Umbilical cord (tissue), 1 donor: ENCODE measurements at regions not wholly inside any gene's neighbourhood (a gene's known extent, or its start where the extent isn't known, plus 50 kb on each side); places are given as distances from the start of the nearest gene placed in this dataset.
"Not testable (repeated sequence)": the region's sequence is repeated elsewhere in the genome, so short reads cannot be mapped to it uniquely, and the experiment has no call there.

Experiments used
- DNase-seq: peaks from one replicate; pipeline ENCODE4 v3.0.0-alpha.2; 2015; ENCODE audit warnings: low spot score

DNA sequence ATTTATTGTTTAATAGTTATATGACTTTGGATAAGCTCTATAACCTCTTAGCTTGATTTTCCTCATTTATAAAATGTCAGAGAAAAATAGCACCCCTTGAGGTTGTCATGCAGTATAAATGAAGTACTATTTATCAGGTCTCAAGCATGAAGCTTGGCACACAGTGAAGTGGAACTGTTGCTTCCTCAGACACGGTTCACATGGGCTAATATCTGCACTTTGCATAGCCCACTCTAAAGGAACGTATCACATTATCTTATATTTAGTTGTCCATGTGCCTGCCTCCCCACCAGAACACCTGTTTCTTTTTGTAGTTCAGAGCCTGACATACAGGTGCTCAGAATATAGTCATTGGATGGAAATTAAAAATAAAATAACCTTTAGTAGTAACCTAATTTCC is 273.7 kb downstream of the SOX2 start:
- no peak for DNase-seq

DNA sequence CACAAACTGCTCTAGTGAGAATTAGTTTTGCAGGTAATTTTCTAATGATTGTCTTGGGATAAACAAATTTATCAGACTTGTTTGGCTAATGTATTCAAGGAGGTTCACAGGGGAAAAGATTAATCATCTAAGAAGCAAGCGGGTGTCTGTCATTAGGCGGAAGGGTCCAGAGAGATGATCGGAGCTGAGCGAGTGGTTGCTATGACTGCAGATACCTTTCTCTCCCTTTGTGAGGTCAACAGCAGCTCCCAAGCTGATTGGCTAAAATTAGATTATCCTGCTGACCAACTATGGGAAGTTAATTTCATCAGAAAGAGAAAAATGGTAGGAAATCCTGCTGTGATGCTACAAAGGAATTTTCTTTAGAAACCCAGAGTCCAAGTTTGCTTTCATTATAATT is 276.0 kb downstream of the SOX2 start:
- no peak for DNase-seq

DNA sequence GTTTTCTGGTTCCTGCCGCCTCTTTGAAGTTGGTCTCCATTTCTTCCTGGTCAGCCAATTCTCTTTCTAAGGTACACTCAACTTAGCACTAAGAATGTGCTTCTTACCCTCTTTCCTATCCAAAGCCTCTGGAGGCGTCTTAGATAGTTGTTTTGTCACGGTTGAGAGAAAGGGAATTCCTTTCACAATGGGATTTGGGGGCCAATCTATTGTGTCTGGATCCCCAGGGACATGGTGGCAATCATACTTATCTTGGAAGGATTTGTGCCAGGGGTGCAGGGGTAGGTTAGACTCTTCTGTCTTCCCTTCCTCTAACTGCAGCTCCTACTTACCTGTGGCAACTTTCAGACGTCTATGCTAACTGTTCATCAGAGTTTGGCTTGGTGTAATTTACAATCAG is 287.1 kb downstream of the SOX2 start:
- DNase-seq, result no peak

DNA sequence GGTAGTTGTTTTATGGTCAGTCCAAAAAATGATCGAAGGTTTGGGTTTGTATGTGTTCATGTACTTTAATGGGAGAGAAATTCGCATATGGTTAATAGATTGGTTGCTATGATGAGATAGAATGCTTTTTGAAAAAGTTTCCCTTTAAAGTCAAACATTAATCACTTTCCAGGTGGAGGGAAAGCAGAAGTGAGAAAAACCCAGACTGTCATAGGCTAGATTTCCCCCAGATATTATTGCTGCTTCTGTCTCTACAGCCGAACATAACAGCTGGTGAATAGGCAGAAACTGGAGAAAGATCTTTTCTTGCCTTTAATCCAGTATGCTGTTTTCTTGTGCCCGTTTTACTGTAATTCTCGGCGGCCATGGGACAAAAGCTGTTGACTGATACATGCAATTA is 287.6 kb downstream of the SOX2 start:
- DNase-seq, result no peak

DNA sequence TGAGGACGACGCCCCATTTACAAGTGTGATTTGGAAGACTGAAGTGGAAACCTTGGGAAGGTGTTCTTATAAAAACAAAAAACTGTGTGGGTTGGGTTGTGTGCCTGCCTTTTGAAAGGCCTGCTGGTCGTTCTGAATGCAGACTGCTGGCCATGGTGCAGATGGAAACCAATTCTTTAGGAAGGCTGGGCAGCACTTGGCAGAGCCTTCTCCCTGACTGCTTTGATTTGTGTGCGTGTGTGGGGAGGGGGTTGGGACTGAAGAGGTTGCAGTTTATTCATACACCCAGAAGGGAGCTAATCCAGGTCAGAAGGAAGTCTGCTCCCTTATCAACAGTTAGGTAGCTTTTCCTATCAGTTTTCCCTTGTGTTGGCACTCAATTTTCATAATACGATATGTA is 288.7 kb downstream of the SOX2 start:
- no peak for DNase-seq

DNA sequence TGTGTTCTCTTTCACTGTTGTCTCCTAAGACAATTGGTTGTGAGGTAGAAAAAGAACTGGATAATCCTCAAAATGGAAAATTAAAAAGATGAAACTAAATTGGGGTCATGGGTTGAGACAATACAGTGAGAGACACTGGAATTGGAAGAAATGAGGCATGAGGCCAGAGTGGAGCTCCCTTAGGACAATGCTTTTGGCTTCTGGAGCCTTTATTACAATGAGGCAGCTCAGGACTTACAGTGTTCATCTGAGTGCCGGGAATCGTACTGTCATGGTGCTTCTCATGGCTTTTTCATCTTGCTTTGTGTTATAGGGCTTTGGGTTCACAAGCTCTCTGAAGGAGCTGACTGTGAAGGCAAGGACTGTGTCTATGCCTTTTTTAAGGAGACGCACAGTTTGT is 293.5 kb downstream of the SOX2 start:
- no peak for DNase-seq

DNA sequence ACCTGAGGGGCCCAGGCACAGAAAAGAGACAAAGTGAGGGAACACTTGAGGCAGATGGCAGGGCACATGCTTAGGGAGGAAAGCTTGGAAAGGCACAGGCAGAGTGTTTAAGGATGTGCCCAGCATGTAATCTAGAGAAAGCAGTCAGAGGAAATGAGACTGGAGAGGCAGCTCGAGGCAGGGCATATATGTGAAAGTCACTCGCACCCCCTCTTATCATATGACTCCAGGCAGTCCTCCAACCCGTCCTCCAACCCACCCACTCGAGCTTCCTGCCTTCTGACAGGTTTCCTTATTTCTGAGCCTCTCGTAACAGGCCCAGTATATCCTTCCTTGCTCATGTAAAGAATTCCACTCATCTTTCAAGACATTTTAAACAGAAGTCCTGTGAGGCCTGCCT is 294.0 kb downstream of the SOX2 start:
- DNase-seq, result no peak

DNA sequence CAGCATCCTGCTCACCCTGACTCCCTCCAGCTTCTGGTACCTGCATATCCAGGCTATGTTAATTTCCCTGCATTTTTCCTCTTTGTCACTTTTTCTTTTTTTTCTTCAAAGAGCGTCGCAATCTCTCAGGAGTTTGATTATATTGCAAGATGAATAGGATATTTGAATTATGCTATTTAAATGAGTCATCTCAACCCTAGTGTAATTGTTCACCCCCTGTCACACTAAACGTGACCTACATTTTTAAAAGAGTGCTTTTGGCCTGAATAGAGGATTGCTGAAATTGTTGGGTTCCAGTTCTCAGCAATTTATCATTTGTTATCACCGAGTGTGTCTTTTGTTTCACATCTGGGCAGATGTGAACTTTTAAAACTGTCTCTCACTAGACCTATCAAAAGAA is 294.7 kb downstream of the SOX2 start:
- no peak for DNase-seq

DNA sequence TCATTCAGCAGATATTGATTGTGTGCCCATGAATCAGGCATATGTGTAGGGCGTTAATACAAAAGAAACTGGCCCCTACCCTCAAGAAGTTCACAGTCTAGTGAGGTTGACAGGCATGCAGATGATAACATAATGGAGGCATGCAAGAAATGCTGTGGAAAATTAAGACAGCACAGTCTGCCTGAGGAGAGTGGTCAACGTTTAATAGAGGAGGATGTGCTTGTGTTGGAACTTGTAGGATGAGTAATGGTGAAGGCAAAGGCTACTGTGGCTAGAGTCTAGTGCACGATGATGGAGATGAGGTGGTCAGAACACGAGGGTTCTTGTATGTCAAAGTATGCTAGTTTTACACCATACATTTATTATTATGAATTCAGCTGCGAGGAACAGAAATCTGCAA is 295.7 kb downstream of the SOX2 start:
- no peak for DNase-seq

DNA sequence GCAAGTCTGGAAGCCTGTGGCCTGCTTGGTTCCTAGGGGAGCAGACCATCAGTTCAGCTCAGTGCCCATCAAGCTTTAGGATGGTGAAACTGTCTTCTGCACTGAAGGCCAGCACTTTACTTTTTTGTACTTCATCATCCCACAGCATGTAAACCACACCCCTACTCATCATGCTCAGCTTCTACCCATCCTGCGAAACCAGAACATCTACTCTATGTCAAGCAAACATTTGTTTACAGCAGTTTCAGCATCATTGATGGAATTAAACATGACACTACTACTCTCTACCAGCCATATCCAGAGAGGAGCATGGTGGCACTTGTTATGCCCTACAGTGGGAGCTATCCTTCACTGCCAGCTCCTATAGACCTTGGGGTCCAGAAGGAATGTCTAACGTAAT is 306.6 kb downstream of the SOX2 start:
- no peak for DNase-seq

DNA sequence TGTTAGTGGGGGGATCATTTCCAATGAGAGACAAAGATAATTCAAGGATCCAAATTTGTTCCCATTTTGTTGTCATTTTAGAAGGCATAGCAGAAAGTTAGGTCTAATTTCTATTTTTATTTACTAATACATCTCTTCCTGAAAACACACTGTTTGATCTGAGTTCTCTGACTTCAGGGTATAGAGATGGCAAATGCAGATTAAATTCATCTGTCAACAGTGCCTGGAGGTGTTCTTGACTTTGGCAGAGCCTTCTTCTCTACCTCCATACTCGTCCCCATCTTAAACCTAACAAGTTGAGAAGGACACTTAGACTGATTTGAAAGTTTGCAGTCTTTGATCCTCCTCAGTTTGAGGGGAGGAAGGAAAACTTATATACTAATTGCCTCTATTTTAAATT is 308.2 kb downstream of the SOX2 start:
- no peak for DNase-seq

DNA sequence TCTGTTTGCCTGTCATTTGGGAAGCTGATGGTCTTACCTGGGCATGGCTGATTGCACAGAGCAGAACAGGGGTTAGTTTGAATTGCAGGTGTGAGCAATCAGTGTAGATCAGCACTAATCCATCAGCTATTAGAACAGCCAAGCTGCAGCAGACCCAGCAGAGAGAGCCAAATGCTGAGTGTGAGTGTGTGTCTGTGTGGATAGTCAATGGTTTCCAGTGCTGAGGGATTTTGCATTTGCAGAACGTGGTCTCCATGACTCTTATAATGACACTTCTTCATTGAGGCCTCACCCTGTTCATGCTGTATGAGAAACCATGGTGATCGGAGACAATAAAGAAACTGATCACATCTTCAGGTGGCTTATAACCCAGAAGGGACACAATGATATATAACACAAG is 312.1 kb downstream of the SOX2 start:
- no peak for DNase-seq

DNA sequence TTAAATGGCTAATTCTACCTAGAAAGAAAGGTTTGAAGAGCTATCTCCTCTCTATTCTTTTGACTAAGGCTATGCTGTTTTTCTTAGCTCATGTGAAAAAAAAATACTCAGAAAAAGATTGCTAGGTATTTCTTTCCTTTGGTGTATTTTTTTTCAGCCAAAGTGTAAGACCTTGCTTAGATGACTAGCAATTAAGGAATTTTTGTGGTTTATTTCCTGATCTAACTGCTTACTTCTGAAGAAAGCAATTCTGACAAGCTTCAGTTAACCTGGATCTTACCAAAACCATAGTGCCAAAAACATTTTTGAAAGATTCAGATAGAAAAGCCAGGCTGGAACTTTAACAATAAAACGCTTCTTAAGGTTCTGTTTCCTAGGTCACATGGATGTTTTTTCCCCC is 315.6 kb downstream of the SOX2 start:
- no peak for DNase-seq

DNA sequence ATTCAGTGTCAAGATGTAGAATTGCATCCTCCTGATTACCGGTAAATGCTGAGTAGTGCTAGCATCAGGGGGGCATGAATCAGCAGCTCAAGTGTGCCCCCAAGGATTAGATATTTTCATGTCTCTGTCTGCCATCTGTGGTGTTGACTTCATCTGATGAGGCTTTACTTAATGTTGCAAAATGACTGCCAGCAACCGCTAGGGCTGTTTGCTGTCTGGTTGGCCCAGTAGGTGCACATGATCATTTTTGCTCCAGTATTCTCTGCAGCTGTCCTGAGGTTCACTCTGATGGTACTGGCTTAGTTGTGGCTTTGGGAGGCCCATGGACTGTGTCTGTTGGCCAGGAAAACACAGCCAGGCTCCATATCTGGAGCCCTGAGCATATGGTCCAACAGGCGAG is 316.4 kb downstream of the SOX2 start:
- no peak for DNase-seq

DNA sequence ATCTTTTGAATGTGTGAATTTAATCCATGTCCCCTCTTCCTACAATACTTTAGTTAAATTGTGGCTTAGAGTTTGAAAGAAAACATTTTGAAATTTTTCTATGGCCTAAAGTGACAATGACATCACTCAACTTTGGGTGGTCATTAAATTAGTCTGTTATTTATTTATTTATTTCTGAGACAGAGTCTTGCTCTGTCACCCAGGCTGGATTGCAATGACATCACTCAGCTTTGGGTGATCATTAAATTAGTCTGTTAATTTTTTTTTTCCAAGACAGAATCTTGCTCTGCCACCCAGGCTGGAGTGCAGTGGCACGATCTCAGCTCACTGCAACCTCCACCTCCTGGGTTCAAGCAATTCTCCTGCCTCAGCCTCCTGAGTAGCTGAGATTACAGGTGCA is 322.5 kb downstream of the SOX2 start:
- not testable (repeated sequence) for DNase-seq

DNA sequence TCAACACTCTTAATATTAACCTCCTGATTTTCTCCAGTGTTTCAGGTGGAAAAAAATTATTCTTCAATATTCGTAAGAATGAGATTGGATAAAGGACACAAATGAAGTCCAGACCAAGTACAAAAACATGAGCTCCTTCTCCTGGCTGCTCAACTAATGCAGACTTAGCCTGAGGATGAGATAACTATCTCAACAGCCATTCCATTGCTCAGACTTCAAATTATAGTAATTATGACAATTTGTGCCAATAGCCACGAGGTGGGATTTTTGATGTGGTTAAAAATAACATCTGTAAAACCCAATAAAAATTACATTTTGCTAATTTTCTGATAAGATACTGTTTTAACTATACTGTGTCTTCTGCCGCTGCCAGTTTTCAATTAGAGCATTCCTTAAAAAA is 323.6 kb downstream of the SOX2 start:
- DNase-seq, result no peak

DNA sequence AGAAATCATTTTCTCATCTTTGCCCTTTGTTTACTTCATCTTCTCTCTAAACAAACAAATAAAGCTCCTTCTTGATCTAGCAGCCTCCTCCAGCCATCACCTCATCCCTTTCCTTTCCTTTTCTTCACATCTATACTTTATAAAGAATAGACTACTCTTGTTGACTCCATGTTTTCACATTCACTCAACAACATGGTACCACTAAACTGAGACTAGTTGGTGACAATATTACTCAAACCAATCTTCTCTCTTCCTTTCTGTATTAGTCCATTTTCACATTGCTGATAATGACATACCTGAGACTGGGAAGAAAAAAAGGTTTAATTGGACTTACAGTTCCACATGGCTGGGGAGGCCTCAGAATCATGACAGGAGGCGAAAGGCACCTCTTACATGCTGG is 324.7 kb downstream of the SOX2 start:
- no peak for DNase-seq

DNA sequence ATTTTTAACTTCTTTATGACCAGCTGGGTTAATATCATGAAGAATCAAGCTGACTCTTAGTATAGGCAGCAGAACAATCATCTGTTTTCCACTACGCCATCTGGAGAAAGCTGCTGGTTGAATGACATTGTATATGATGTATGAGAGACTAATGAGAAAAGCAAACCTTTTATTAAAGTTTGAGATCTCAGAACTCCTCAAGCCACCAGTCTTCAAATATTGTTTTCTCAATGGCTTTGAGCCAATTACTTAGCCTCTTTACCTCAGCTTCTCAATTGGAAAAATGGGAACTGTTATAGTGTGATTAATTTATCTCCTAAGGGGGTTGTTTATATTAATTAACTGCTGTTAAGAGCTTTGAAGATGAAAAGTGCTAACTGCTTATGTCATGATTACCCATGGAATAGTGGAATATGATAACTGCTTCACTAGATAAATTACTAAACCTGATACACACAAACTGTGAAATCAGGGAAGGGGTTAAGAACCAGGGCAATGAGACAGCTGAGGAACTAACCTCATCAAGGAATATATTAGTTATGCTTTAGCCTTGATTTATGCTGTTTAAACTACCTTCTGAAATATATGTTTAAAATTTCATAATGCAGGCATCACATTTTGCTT is 330.1 kb downstream of the SOX2 start:
- DNase-seq, result no peak

DNA sequence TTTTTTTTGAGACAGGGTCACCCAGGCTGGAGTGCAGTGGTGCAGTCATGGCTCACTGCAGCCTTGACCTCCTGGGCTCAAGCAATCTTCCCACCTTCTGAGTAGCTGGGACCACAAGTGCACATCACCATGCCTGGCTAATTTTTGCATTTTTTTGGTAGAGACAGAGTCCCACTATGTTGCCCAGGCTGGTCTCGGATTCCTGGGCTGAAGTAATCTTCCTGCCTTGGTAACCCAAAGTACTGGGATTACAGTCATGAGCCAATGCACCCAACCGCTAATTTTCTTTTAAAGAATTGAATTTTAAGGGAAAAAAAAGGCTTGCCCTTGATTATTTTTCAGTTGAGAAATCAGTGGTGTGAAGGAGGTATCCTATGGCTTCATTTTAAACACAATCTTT is 334.0 kb downstream of the SOX2 start:
- no peak for DNase-seq

DNA sequence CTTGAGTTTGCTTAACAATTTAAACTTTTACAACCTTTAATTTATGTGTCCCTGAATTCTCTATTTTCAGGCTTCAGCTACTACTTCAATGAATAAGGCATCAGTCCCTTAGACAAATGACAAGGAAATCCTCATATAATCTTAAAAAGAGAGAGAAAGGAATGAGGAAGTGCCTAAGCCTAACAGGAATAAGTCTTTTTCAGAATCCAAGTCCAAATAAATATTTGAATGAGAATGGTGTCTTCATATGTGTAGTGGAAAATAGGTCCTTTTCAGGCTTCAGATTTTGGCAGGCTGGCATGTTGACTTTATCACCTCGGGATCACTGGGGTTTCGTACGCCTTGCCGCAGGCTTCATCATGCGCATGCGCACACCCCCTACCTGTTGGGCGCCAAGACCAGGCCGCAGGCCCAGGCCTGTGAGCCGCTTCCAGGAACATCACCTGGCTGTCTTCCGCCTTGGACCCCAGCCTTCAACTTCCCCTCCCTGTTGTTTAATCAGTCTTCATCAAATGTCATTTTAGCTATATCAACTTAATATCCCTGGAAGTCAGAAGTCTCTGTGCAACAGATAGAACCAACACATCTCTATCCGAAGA is 334.5 kb downstream of the SOX2 start:
- DNase-seq, result no peak

DNA sequence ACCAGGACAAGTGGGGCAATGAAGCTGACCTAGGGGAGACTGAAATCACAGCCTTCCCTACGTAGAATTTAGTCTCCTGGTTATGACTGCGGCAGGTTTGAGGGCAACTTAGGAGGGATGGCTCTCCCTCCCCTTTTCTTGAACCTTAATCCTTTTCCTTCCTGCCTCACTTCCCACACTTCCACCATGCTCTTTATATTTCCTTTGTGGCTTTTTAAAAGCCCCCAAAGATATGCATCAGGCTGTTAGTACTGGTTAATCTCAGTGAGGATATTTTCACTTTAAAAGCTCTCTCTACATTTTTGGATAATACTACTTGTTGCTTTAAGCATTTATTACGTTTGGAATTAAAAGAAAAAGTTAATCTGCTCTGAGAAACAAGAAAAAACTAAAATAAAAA is 339.2 kb downstream of the SOX2 start:
- DNase-seq, result no peak

DNA sequence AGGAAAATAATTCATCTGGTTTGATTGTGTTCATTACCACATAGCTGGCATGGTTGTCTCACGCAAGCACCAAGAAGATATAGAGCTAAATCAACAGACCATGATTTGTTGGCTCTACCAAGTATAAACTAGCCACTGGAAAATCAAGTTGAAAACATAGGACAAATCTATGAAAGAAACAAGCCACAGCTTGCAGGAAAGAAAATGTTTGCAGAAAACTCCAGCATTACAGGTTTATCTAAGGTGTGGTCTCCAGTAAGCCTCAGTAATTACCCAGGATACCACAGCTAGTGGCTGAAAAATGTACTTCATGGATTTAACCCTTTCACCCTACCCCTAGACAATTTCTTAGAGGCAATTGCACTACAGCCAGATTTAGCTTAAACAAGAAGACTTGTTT is 340.6 kb downstream of the SOX2 start:
- peak; percentile 41 for DNase-seq

DNA sequence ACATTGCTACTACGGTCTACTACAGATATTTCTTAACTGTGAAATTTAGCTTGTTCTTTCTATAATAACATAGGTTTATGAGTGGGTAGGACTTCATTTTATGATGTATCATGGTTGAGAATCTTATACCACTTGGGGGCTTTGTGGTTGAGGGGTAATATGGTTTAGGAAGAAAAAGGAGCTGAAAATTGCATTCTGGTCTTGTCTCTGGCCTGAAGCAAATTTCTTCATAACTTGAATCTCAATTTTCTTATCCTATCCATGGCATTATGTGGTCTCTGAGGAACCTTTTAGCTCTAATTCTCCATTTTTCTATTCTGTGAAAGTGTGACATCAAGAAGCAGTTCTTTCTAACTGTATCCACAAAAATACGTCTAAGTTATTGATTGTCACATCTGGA is 341.0 kb downstream of the SOX2 start:
- no peak for DNase-seq

DNA sequence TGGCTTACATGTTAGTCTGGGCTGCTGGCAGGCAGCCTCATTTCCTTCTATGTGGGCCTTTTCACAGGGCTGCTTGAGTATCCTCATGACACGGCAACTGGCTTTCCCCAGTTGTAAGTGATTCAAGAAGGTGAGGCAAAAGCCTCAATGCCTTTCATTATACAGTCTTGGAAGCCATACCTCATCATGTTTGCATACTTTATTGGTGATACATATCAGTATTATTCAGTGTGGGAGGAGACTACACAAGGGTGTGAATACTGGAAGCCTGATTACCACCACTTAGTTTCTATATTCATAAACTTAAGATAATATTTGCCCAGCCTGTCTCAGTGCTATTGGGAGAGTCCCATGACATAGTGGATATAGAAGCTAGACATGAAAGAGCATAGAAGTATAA is 346.8 kb downstream of the SOX2 start:
- DNase-seq, result no peak
